ENCODE measurements at regions not wholly inside any gene's neighbourhood (a gene's known extent, or its start where the extent isn't known, plus 50 kb on each side); places are given as distances from the start of the nearest gene placed in this dataset.

DNA sequence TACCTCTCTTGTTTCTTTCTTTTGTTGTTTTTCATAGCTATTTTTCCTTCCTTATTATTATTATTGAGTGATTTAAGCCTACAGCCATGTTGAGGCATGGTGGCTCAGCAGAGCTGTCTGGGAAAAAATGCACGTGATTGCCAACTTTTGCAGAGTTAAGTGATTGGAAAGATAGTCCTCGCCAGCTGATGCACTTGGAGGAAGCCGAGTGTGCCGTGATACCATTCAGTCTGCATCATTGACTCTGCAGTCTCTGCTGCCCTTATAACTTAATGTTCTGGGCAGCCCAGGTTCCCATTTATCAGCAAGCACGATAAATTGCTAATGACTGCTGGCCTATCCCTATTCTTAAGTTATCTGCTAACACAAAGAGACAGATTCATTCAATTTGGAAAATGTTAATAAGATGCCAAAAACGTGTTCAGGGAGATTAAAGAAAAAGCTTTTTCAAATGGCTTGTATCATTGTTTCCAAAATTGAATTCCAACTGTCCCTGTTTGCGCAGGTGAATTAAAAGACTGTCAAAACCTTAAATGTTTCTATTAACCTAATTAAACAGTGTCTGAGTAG lies 232.9 kb upstream of the NPY start:
- no peaks in the 10 kb centered on the region for H3K36me3 ChIP-seq
- no peaks in the 10 kb centered on the region for H3K9me3 ChIP-seq
- no peak for DNase-seq
- intact Hi-C loops (cut with DNase I; ENCODE audit: low total_unique reads): no loop called here
- H3K27ac ChIP-seq: no peak overlapping the region
- TF ChIP-seq POLR2A (IDR thresholded peaks at IDR 0.05) (no peak), EP300 (IDR thresholded peaks at IDR 0.05) (no peak), POLR2AphosphoS5 (IDR thresholded peaks at IDR 0.05) (no peak)
- no peaks in the 10 kb centered on the region for H3K4me1 ChIP-seq
- H3K27me3 ChIP-seq: no peaks in the 10 kb centered on the region
- WGBS, 5 donors: 53 to 71% (median 66%) methylated on average over 7 of the region's 7 CpGs
- H3K4me3 ChIP-seq: no peak overlapping the region

DNA sequence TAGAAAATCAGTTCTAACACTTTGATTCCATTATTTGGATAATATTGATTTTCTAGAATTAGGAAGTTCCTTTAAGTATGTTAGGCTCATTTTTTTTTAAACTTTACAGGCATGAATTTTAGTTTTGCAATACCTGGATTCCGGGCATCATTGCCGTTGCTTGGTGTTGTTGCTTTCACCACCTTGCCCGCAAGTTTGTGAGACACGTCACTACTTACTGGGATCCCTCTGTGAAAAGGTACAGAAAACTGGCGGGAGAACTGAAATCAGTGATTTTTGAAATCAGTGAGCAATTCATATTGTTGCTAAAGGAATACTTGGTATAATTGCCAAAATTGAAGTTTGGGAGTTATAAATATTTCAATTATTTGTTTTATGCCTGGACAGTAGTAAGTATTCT lies 232.3 kb upstream of the NPY start:
- 92 to 95% (median 95%) methylated on average over 5 of the region's 5 CpGs for WGBS, 5 donors
- no peaks in the 10 kb centered on the region for H3K9me3 ChIP-seq
- no peaks in the 10 kb centered on the region for H3K4me1 ChIP-seq
- TF ChIP-seq EP300 (IDR thresholded peaks at IDR 0.05) (no peak), POLR2AphosphoS5 (IDR thresholded peaks at IDR 0.05) (no peak)
- intact Hi-C loops (cut with DNase I; ENCODE audit: low total_unique reads): no loop called here
- no peaks in the 10 kb centered on the region for H3K36me3 ChIP-seq
- H3K27me3 ChIP-seq: no peaks in the 10 kb centered on the region
- DNase-seq: no peak
- H3K27ac ChIP-seq: no peak overlapping the region
- no peak overlapping the region for H3K4me3 ChIP-seq

DNA sequence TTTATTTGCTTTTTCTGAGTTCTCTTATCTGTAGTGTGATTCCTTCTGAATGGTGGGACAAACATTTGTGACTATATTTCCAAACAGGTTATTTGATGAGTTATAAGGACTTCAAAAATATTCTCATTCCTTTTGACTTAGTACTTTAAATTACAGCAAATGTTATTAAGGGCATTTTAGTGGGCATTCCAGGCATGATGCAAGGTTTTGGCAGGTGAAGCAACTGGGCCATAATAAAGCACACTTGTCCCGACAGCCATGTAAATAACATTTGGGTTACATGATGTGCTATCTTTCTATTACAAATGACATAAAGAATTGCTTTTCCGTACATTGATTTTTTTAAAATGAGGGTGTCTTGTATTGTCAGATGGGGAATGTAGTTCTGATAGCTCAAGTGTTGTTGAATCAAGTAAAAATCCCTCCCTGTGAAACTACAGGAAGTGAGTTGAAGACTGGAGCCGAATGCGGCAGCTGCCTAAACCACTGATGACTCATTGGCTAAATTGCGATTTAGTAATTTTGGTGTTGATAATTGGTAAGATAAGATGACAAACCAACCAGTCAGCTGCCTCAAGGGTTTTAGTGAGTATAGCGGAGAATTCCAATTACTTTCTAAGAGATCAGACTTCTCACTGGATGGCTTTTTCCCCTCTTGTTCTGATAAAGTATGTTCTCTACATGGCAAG lies 231.3 kb upstream of the NPY start:
- DNase-seq: no peak
- intact Hi-C loops (cut with DNase I; ENCODE audit: low total_unique reads): no loop called here
- TF ChIP-seq POLR2A (IDR thresholded peaks at IDR 0.05) (no peak), EP300 (IDR thresholded peaks at IDR 0.05) (no peak), POLR2AphosphoS5 (IDR thresholded peaks at IDR 0.05) (no peak)
- TF ChIP-seq, protein P1, sequence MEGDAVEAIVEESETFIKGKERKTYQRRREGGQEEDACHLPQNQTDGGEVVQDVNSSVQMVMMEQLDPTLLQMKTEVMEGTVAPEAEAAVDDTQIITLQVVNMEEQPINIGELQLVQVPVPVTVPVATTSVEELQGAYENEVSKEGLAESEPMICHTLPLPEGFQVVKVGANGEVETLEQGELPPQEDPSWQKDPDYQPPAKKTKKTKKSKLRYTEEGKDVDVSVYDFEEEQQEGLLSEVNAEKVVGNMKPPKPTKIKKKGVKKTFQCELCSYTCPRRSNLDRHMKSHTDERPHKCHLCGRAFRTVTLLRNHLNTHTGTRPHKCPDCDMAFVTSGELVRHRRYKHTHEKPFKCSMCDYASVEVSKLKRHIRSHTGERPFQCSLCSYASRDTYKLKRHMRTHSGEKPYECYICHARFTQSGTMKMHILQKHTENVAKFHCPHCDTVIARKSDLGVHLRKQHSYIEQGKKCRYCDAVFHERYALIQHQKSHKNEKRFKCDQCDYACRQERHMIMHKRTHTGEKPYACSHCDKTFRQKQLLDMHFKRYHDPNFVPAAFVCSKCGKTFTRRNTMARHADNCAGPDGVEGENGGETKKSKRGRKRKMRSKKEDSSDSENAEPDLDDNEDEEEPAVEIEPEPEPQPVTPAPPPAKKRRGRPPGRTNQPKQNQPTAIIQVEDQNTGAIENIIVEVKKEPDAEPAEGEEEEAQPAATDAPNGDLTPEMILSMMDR (IDR thresholded peaks at IDR 0.05): no peak
- Histone ChIP-seq H3K4me3 (no peak overlapping the region), H3K9me3 (no peaks in the 10 kb centered on the region), H3K27me3 (no peaks in the 10 kb centered on the region), H3K36me3 (no peaks in the 10 kb centered on the region), H3K27ac (no peak overlapping the region), H3K4me1 (no peaks in the 10 kb centered on the region)
- 61 to 75% (median 67%) methylated on average over 6 of the region's 6 CpGs for WGBS, 5 donors

DNA sequence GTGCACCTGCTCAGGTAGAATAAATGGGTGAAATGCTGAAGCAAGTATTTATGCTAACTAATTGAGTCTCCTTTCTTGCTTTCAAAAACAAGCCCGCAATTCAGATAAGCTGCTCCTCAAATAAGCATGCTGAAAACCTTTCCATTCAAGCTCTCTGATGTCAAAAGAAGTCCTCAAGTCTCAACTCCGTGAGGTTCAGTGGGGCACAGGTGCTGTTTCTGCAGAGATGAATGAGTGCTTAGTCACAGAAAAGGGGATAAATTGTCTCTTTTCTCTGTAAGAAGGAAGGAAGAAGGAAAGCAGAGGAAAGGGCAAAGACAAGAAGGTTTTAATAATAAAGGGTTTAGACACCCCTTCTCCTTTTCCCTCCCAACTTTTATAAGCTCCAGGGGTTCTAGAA lies 229.8 kb upstream of the NPY start:
- DNase-seq: no peak
- Histone ChIP-seq H3K27ac (no peak overlapping the region), H3K27me3 (no peaks in the 10 kb centered on the region), H3K4me1 (no peaks in the 10 kb centered on the region), H3K36me3 (no peaks in the 10 kb centered on the region), H3K4me3 (no peak overlapping the region), H3K9me3 (no peaks in the 10 kb centered on the region)
- TF ChIP-seq POLR2A (IDR thresholded peaks at IDR 0.05) (no peak), POLR2AphosphoS5 (IDR thresholded peaks at IDR 0.05) (no peak), EP300 (IDR thresholded peaks at IDR 0.05) (no peak)
- TF ChIP-seq, protein P1 (IDR thresholded peaks at IDR 0.05): no peak
- intact Hi-C loops (cut with DNase I; ENCODE audit: low total_unique reads): no loop called here
- 23 to 42% (median 36%) methylated on average over 2 of the region's 2 CpGs for WGBS, 5 donors

DNA sequence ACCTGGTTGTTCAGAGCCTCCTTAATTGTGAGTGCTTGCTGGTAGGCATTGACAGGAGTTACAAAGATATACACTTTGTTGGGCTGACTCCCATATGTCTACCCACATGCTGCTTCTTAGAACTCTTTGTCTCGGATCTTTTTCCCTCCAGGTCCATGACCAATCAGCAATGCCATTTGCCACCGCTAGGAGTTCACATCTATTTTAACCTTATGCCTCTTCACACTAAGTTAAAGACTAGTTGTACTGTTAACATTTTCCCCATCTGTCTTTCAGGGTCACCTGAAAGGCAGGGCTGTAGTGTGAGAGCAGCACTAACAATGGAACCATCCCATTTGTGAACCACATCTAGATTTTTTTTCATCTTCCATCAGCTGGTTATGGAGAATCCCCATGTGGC lies 226.7 kb upstream of the NPY start:
- 75 to 94% (median 89%) methylated on average over 2 of the region's 2 CpGs for WGBS, 5 donors
- intact Hi-C loops (cut with DNase I; ENCODE audit: low total_unique reads): no loop called here
- H3K27ac ChIP-seq: no peak overlapping the region

More for the DNA sequence above, 226.7 kb upstream of the NPY start:
- no peaks in the 10 kb centered on the region for H3K4me1 ChIP-seq
- TF ChIP-seq EP300 (IDR thresholded peaks at IDR 0.05) (no peak), POLR2A (IDR thresholded peaks at IDR 0.05) (no peak), POLR2AphosphoS5 (IDR thresholded peaks at IDR 0.05) (no peak)
- TF ChIP-seq, protein P1 (IDR thresholded peaks at IDR 0.05): no peak
- no peaks in the 10 kb centered on the region for H3K9me3 ChIP-seq
- H3K4me3 ChIP-seq: no peak overlapping the region
- no peaks in the 10 kb centered on the region for H3K27me3 ChIP-seq
- DNase-seq: no peak
- H3K36me3 ChIP-seq: no peaks in the 10 kb centered on the region
